Epithelial cell of proximal tubule (primary cell): ENCODE measurements at regions not wholly inside any gene's neighbourhood (a gene's known extent, or its start where the extent isn't known, plus 50 kb on each side); places are given as distances from the start of the nearest gene placed in this dataset.
"Not testable (repeated sequence)": the region's sequence is repeated elsewhere in the genome, so short reads cannot be mapped to it uniquely, and the experiment has no call there.

Experiments used
- DNase-seq: peaks from one replicate; pipeline ENCODE4 v3.0.0-alpha.2; 2011; ENCODE audit warnings: low read depth
- H3K4me3 ChIP-seq: 2 replicates; pipeline ENCODE4 v1.5.1; 2011; ENCODE audit warnings: low read depth, mild to moderate bottlenecking, low read length
- TF ChIP-seq, protein P1 (sequence below): conservative IDR thresholded peaks from 2 replicates; pipeline ENCODE4 v1.5.1; 2012; ENCODE audit warnings: low read depth, mild to moderate bottlenecking, low read length

DNA sequence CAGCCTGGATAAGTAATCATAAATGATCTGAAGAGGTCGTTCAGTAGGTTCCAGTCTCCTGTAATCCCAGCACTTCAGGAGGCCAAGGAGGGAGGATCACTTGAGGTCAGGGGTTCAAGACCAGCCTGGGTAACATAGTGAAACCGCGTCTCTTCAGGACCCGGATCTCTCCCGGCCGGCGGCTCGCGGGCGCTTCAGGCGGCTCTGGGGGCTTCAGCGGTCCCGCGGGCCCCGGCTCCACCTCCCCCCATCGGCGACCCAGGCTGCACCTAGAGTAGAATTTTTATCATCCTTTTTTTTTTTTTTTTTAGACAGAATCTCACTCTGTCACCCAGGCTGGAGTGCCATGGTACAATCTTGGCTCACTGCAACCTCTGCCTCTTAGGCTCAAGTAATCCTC lies 95.9 kb downstream of the ABCC12 start:
- no peak overlapping the region for H3K4me3 ChIP-seq
- no peak for DNase-seq
- TF ChIP-seq, protein P1, sequence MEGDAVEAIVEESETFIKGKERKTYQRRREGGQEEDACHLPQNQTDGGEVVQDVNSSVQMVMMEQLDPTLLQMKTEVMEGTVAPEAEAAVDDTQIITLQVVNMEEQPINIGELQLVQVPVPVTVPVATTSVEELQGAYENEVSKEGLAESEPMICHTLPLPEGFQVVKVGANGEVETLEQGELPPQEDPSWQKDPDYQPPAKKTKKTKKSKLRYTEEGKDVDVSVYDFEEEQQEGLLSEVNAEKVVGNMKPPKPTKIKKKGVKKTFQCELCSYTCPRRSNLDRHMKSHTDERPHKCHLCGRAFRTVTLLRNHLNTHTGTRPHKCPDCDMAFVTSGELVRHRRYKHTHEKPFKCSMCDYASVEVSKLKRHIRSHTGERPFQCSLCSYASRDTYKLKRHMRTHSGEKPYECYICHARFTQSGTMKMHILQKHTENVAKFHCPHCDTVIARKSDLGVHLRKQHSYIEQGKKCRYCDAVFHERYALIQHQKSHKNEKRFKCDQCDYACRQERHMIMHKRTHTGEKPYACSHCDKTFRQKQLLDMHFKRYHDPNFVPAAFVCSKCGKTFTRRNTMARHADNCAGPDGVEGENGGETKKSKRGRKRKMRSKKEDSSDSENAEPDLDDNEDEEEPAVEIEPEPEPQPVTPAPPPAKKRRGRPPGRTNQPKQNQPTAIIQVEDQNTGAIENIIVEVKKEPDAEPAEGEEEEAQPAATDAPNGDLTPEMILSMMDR, result no peak

DNA sequence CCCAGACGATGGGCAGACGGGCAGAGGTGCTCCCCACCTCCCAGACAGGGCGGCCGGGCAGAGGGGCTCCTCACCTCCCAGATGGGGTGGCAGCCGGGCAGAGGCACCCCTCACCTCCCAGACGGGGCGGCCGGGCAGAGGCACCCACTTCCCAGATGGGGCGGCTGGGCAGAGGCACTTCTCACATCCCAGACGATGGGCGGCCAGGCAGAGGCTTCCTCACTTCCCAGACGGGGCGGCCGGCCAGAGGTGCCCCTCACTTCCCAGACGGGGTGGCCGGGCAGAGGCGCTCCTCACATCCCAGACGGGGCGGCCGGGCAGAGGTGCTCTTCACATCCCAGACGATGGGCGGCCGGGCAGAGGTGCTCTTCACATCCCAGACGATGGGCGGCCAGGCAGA lies 96.6 kb downstream of the ABCC12 start:
- not testable (repeated sequence) for H3K4me3 ChIP-seq

DNA sequence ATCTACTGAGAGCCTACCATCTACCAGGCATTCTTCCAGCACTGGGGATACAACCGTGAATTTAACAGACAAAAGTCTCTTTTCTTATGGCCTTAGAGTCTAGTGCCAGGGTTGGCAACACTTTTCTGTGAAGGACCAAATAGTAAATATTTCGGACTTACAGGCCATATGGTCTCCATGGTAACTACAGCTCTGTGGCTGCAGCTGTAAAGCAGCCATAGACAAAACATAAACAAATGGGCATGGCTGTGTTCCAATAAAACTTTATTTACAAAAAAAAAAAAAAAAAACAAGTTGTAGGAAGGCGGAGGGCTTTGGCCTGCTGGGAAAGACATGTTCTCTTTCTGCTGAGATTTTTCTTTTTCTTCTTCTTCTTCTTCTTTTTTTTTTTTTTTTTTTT lies 98.7 kb downstream of the ABCC12 start:
- TF ChIP-seq, protein P1, result no peak
- no peak for DNase-seq
- H3K4me3 ChIP-seq, result no peak overlapping the region

More for the DNA sequence above, 96.6 kb downstream of the ABCC12 start:
- not testable (repeated sequence) for DNase-seq

DNA sequence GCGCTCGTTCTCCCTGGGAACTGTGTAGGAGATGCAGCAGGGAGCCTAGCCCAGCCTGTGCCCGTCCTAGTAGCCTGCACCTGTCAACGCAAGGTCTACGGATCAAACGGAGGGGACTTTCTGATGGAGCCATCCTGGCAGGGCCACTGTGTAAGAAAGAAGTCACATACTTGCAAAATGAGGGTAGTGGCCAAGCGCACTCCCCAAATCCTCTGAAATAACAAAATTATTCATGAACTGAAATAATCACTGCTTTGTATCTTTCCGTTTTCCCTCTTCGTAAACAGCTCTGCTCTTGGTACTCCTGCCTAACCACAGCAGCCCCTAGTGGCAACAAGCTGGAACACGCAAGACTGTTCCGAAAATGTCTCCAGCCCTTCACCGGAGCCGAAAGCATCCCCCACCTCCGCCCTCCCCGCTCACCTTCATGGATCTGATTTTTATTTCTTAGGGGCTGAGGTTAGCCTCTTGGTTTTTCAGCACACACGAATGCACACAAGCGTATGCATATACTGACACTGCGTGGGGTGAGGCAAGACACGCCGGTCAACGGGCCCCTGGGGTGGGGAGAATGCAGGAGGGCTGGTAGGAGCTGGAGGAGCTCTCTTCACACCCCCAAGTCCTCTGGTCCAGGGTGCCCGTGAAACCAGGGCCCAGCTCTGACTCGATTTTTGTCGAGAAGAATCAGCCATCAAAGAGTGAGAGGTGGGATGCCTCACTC lies 100.8 kb downstream of the ABCC12 start:
- TF ChIP-seq, protein P1, result peak; percentile 96
- peak overlapping the region; percentile 26 for H3K4me3 ChIP-seq
- no peak for DNase-seq

DNA sequence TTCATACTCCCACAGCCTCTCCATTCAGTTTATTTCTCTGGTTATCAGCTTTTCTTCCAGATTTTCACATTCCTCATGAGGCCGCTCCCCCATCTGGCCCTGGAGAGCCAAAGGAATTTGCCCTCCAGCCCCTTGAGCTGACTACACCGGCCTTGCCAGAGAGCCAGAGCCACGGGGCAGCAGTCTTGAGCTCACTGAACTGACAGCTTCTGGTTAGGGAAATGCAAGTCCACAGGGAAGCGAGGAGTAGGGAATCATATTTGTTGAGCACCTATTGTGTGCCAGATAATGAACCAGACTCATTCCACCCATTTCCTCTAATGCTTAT lies 102.4 kb downstream of the ABCC12 start:
- DNase-seq, result peak; percentile 9
- H3K4me3 ChIP-seq, result no peak overlapping the region
- TF ChIP-seq, protein P1, result no peak

DNA sequence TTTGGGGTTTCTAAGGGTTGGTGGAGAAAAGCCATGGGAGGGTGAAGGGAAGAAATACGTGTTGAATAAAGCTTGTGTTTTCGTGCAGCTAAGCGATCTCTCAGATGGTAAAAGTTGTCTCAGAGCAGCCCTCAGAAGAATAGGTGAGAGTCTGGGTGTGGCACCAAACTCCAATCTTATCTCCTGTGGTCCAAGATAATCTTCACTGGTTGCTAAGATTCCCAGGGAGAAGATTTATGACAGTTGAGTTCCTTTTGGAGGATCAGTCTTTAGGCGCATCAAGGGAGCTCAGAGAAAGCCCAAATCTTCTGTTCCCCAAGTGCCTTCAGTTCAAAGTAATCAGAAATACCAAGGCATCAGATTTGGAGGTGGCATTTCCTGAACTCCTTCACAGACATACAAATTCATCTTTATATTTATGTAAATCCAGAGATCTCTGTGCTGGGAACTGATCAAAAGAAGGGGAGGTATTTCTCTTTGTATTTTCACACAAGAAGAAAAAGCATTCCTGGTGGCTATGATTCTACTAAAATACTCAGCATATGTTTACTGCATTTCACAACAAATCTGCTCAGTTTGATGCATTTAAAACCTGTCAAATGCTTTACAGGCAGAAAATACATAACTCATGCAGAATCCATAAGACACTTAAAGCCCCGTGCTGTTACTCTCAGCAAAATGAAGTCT lies 102.9 kb downstream of the ABCC12 start:
- DNase-seq, result no peak
- TF ChIP-seq, protein P1, result no peak
- H3K4me3 ChIP-seq, result no peak overlapping the region

DNA sequence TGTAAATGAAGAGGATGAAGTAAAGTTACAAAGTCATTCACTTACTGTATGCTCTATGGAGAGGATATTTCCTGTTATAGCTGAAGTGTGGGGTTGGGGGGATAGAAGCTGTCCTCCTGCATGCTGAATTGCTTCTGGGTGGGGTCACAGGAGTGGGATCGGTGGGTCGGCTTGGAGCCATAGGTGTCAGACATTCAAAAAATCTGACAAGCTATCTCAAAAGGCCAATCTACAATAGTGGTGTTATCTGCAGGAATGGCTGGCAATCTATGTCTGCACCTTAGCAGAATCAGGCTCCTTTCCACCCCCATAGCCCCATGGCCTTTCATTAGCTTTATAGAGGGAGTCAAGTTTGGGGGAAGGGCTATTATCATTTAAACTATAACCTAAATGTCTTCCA lies 104.9 kb downstream of the ABCC12 start:
- no peak overlapping the region for H3K4me3 ChIP-seq
- TF ChIP-seq, protein P1, result no peak
- DNase-seq, result no peak
